ENCODE measurements at regions not wholly inside any gene's neighbourhood (a gene's known extent, or its start where the extent isn't known, plus 50 kb on each side); places are given as distances from the start of the nearest gene placed in this dataset.
"Not testable (repeated sequence)": the region's sequence is repeated elsewhere in the genome, so short reads cannot be mapped to it uniquely, and the experiment has no call there.

GRCh38 chrX:737021-737420 is 106.4 kb downstream of the SHOX start:
- TF ChIP-seq, protein P1, sequence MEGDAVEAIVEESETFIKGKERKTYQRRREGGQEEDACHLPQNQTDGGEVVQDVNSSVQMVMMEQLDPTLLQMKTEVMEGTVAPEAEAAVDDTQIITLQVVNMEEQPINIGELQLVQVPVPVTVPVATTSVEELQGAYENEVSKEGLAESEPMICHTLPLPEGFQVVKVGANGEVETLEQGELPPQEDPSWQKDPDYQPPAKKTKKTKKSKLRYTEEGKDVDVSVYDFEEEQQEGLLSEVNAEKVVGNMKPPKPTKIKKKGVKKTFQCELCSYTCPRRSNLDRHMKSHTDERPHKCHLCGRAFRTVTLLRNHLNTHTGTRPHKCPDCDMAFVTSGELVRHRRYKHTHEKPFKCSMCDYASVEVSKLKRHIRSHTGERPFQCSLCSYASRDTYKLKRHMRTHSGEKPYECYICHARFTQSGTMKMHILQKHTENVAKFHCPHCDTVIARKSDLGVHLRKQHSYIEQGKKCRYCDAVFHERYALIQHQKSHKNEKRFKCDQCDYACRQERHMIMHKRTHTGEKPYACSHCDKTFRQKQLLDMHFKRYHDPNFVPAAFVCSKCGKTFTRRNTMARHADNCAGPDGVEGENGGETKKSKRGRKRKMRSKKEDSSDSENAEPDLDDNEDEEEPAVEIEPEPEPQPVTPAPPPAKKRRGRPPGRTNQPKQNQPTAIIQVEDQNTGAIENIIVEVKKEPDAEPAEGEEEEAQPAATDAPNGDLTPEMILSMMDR (IDR thresholded peaks at IDR 0.05), result not testable (repeated sequence)
- not testable (repeated sequence) for TF ChIP-seq POLR2A (IDR thresholded peaks at IDR 0.05)

All from adrenal gland (tissue), 5 donors.